Gastroesophageal sphincter (tissue), 3 donors: ENCODE measurements at regions not wholly inside any gene's neighbourhood (a gene's known extent, or its start where the extent isn't known, plus 50 kb on each side); places are given as distances from the start of the nearest gene placed in this dataset.

Source experiments
- CTCF ChIP-seq, 4 experiments: fragments of 200-600 bp in 2 of 4; fragments of 450-650 bp in 2 of 4; sonication (generic) in 1 of 4; IDR thresholded peaks; one replicate each; pipeline ENCODE4 v1.5.1; 2017 to 2019; ENCODE audit warnings: antibody characterized with exemption in 4 of 4, mild to moderate bottlenecking in 2 of 4, moderate library complexity in 2 of 4
- EP300 ChIP-seq: sonication (generic); formaldehyde crosslinking; IDR thresholded peaks from one replicate; pipeline ENCODE4 v1.6.1; 2017; ENCODE audit warnings: antibody characterized with exemption, mild to moderate bottlenecking
- POLR2A ChIP-seq, 2 donors: fragments of 450-650 bp; IDR thresholded peaks; one replicate each; pipeline ENCODE4 v1.6.1; 2017; ENCODE audit warnings: antibody characterized with exemption in 2 of 2, mild to moderate bottlenecking in 2 of 2, moderate library complexity in 1 of 2
- POLR2AphosphoS5 ChIP-seq: sonication (generic); formaldehyde crosslinking; IDR thresholded peaks from one replicate; pipeline ENCODE4 v1.6.1; 2017; ENCODE audit warnings: antibody characterized with exemption

GRCh38 chr15:57893040-57893439, 172.5 kb downstream of the ALDH1A2 start:
- no peak for TF ChIP-seq POLR2AphosphoS5
- no peak for TF ChIP-seq CTCF (IDR thresholded peaks at IDR 0.05)
- no peak for TF ChIP-seq POLR2A (IDR thresholded peaks at IDR 0.05)
- TF ChIP-seq EP300: no peak
